ENCODE measurements at regions not wholly inside any gene's neighbourhood (a gene's known extent, or its start where the extent isn't known, plus 50 kb on each side); places are given as distances from the start of the nearest gene placed in this dataset.

- TF ChIP-seq MAX (CRISPR knock-in tag; IDR thresholded peaks at IDR 0.05) (no peak), ZNF219 (CRISPR knock-in tag; IDR thresholded peaks at IDR 0.05; ENCODE audit: borderline replicate concordance) (no peak), MXD4 (CRISPR knock-in tag; IDR thresholded peaks at IDR 0.05; ENCODE audit: borderline replicate concordance) (no peak), E2F5 (CRISPR knock-in tag; IDR thresholded peaks at IDR 0.05) (no peak), TEAD1 (CRISPR knock-in tag; IDR thresholded peaks at IDR 0.05) (no peak), ATF2 (CRISPR knock-in tag; IDR thresholded peaks at IDR 0.05; ENCODE audit: borderline replicate concordance, low read depth) (no peak)
These were observed 79.0 kb upstream of the MEDAG start (continued) for GRCh38 chr13:30826911-30827577.

- peaks cover 77% of the 10 kb centered on the region for H3K27me3 Mint-ChIP-seq (ENCODE audit: low read depth)
- H3K27ac Mint-ChIP-seq: no peak overlapping the region
- ChIA-PET CTCF (interaction anchor here (1.2 kb wide), 1 partner anchor 38 kb away, joined by 3 read pairs; no protein-coding TSS in a partner anchor), POLR2A (no interaction called here)
- no peak for DNase-seq (ENCODE audit: low spot score)
- H3K4me1 Mint-ChIP-seq: peaks cover 14% of the 10 kb centered on the region
- ATAC-seq: peak; percentile 43
- no peaks in the 10 kb centered on the region for H3K9me3 Mint-ChIP-seq
- H3K36me3 Mint-ChIP-seq: no peaks in the 10 kb centered on the region
- H3K4me3 Mint-ChIP-seq: no peak overlapping the region
- TF ChIP-seq CBFB (CRISPR knock-in tag; IDR thresholded peaks at IDR 0.05; ENCODE audit: low read depth) (no peak), ETV6 (CRISPR knock-in tag; IDR thresholded peaks at IDR 0.05) (no peak), AFF4 (CRISPR knock-in tag; IDR thresholded peaks at IDR 0.05; ENCODE audit: borderline replicate concordance) (no peak), GTF2I (CRISPR knock-in tag; conservative IDR thresholded peaks at IDR 0.05) (no peak), RORB (CRISPR knock-in tag; IDR thresholded peaks at IDR 0.05) (no peak), IRF2 (CRISPR knock-in tag; IDR thresholded peaks at IDR 0.05; ENCODE audit: borderline replicate concordance, low read depth) (no peak), MLX (CRISPR knock-in tag; IDR thresholded peaks at IDR 0.05) (no peak), GABPB1 (CRISPR knock-in tag; IDR thresholded peaks at IDR 0.05) (no peak), ATF2 (CRISPR knock-in tag; IDR thresholded peaks at IDR 0.05; ENCODE audit: borderline replicate concordance, low read depth) (no peak), ERG (CRISPR knock-in tag; IDR thresholded peaks at IDR 0.05) (no peak), ZNF532 (CRISPR knock-in tag; IDR thresholded peaks at IDR 0.05; ENCODE audit: borderline replicate concordance) (no peak), TEAD1 (CRISPR knock-in tag; IDR thresholded peaks at IDR 0.05) (no peak), NFE2L1 (CRISPR knock-in tag; IDR thresholded peaks at IDR 0.05) (no peak), ATF3 (CRISPR knock-in tag; conservative IDR thresholded peaks at IDR 0.05) (no peak), ZNF263 (CRISPR knock-in tag; IDR thresholded peaks at IDR 0.05; ENCODE audit: low read depth) (no peak)
These were observed 78.5 kb upstream of the MEDAG start for GRCh38 chr13:30827578-30827925.

All from WTC11 (cell line).